Neural progenitor cell (in vitro differentiated cells): ENCODE measurements at regions not wholly inside any gene's neighbourhood (a gene's known extent, or its start where the extent isn't known, plus 50 kb on each side); places are given as distances from the start of the nearest gene placed in this dataset.

Source experiments
- EZH2 ChIP-seq: fragments of 200-600 bp; sonication (generic); IDR thresholded peaks from 2 replicates; pipeline ENCODE4 v1.6.1; 2017; ENCODE audit warnings: antibody characterized with exemption, mild to moderate bottlenecking, moderate library complexity
- TF ChIP-seq, protein P1 (sequence below): fragments of 200-600 bp; sonication (generic); IDR thresholded peaks from 2 replicates; pipeline ENCODE4 v1.5.1; 2017; ENCODE audit warnings: antibody characterized with exemption, mild to moderate bottlenecking

GRCh38 chr17:53061446-53061845 lies 761.3 kb upstream of the KIF2B start:
- TF ChIP-seq, protein P1, sequence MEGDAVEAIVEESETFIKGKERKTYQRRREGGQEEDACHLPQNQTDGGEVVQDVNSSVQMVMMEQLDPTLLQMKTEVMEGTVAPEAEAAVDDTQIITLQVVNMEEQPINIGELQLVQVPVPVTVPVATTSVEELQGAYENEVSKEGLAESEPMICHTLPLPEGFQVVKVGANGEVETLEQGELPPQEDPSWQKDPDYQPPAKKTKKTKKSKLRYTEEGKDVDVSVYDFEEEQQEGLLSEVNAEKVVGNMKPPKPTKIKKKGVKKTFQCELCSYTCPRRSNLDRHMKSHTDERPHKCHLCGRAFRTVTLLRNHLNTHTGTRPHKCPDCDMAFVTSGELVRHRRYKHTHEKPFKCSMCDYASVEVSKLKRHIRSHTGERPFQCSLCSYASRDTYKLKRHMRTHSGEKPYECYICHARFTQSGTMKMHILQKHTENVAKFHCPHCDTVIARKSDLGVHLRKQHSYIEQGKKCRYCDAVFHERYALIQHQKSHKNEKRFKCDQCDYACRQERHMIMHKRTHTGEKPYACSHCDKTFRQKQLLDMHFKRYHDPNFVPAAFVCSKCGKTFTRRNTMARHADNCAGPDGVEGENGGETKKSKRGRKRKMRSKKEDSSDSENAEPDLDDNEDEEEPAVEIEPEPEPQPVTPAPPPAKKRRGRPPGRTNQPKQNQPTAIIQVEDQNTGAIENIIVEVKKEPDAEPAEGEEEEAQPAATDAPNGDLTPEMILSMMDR, result no peak
- no peak for TF ChIP-seq EZH2
